ENCODE measurements at regions not wholly inside any gene's neighbourhood (a gene's known extent, or its start where the extent isn't known, plus 50 kb on each side); places are given as distances from the start of the nearest gene placed in this dataset.

- DNase-seq (ENCODE audit: low read depth) (no peak), FAIRE-seq (no peak)
- TF ChIP-seq EZH2 (IDR thresholded peaks at IDR 0.05; ENCODE audit: insufficient read depth, low read length) = no peak
- TF ChIP-seq CTCF (IDR thresholded peaks at IDR 0.05; ENCODE audit: insufficient read depth, low read depth, low read length) = no peak
- H3K27me3 Mint-ChIP-seq (ENCODE audit: low read depth, unreplicated experiment) = no peaks in the 10 kb centered on the region
- Histone ChIP-seq H2AFZ (ENCODE audit: low read depth, low read length) (no peak overlapping the region), H3K27ac (ENCODE audit: low read depth, low read length) (no peak overlapping the region), H3K9ac (ENCODE audit: low read length) (no peak overlapping the region), H3K9me3 (ENCODE audit: insufficient read depth, low read depth, low read length) (no peaks in the 10 kb centered on the region), H3K36me3 (ENCODE audit: insufficient read depth, low read length) (no peaks in the 10 kb centered on the region), H3K79me2 (ENCODE audit: insufficient read depth, low read length) (no peaks in the 10 kb centered on the region), H3K4me2 (ENCODE audit: low read length) (no peak overlapping the region), H3K4me3 (ENCODE audit: insufficient read depth, low read depth, low read length) (no peak overlapping the region), H3K27me3 (ENCODE audit: insufficient read depth, low read length) (no peaks in the 10 kb centered on the region), H4K20me1 (ENCODE audit: insufficient read depth, low read length) (no peaks in the 10 kb centered on the region), H3K4me1 (ENCODE audit: insufficient read depth, low read length) (no peaks in the 10 kb centered on the region)
- H3K27ac Mint-ChIP-seq (ENCODE audit: unreplicated experiment) = no peak overlapping the region
- no peaks in the 10 kb centered on the region for H3K36me3 Mint-ChIP-seq (ENCODE audit: low read depth, unreplicated experiment)
- H3K4me3 Mint-ChIP-seq (ENCODE audit: unreplicated experiment) = no peak overlapping the region
- H3K4me1 Mint-ChIP-seq (ENCODE audit: low read depth, unreplicated experiment) = peaks cover 20% of the 10 kb centered on the region
- H3K9me3 Mint-ChIP-seq (ENCODE audit: unreplicated experiment) = no peaks in the 10 kb centered on the region
Measured at GRCh38 chr6:150692604-150693003, 92.9 kb downstream of the PLEKHG1 start.

- H3K79me2 ChIP-seq (ENCODE audit: insufficient read depth, low read length) = no peaks in the 10 kb centered on the region
- no peaks in the 10 kb centered on the region for H4K20me1 ChIP-seq (ENCODE audit: insufficient read depth, low read length)
- H3K9me3 ChIP-seq (ENCODE audit: insufficient read depth, low read depth, low read length) = no peaks in the 10 kb centered on the region
- FAIRE-seq = no peak
- H3K36me3 ChIP-seq (ENCODE audit: insufficient read depth, low read length) = no peaks in the 10 kb centered on the region
- H2AFZ ChIP-seq (ENCODE audit: low read depth, low read length) = no peak overlapping the region
- H3K27ac ChIP-seq (ENCODE audit: low read depth, low read length) = no peak overlapping the region
- H3K36me3 Mint-ChIP-seq (ENCODE audit: low read depth, unreplicated experiment) = no peaks in the 10 kb centered on the region
- H3K4me2 ChIP-seq (ENCODE audit: low read length) = no peak overlapping the region
- no peaks in the 10 kb centered on the region for H3K27me3 Mint-ChIP-seq (ENCODE audit: low read depth, unreplicated experiment)
- H3K4me3 Mint-ChIP-seq (ENCODE audit: unreplicated experiment) = no peak overlapping the region
- no peaks in the 10 kb centered on the region for H3K27me3 ChIP-seq (ENCODE audit: insufficient read depth, low read length)
- no peak overlapping the region for H3K9ac ChIP-seq (ENCODE audit: low read length)
- H3K4me1 Mint-ChIP-seq (ENCODE audit: low read depth, unreplicated experiment) = peaks cover 20% of the 10 kb centered on the region
- no peak for DNase-seq (ENCODE audit: low read depth)
- TF ChIP-seq CTCF (IDR thresholded peaks at IDR 0.05; ENCODE audit: insufficient read depth, low read depth, low read length) (no peak), EZH2 (IDR thresholded peaks at IDR 0.05; ENCODE audit: insufficient read depth, low read length) (no peak)
- H3K27ac Mint-ChIP-seq (ENCODE audit: unreplicated experiment) = no peak overlapping the region
- H3K4me3 ChIP-seq (ENCODE audit: insufficient read depth, low read depth, low read length) = no peak overlapping the region
- H3K4me1 ChIP-seq (ENCODE audit: insufficient read depth, low read length) = no peaks in the 10 kb centered on the region
- H3K9me3 Mint-ChIP-seq (ENCODE audit: unreplicated experiment) = no peaks in the 10 kb centered on the region
Measured at GRCh38 chr6:150694889-150695288, 95.2 kb downstream of the PLEKHG1 start.

GRCh38 chr6:150695652-150696051, 96.0 kb downstream of the PLEKHG1 start:
- TF ChIP-seq EZH2 (IDR thresholded peaks at IDR 0.05; ENCODE audit: insufficient read depth, low read length) (no peak), CTCF (IDR thresholded peaks at IDR 0.05; ENCODE audit: insufficient read depth, low read depth, low read length) (no peak)

More at GRCh38 chr6:150695652-150696051, 96.0 kb downstream of the PLEKHG1 start:
- Mint-ChIP-seq H3K27ac (ENCODE audit: unreplicated experiment) (no peak overlapping the region), H3K9me3 (ENCODE audit: unreplicated experiment) (no peaks in the 10 kb centered on the region), H3K4me3 (ENCODE audit: unreplicated experiment) (no peak overlapping the region), H3K4me1 (ENCODE audit: low read depth, unreplicated experiment) (peaks cover 18% of the 10 kb centered on the region), H3K27me3 (ENCODE audit: low read depth, unreplicated experiment) (no peaks in the 10 kb centered on the region), H3K36me3 (ENCODE audit: low read depth, unreplicated experiment) (no peaks in the 10 kb centered on the region)
- DNase-seq (ENCODE audit: low read depth) (no peak), FAIRE-seq (no peak)
- no peaks in the 10 kb centered on the region for H3K9me3 ChIP-seq (ENCODE audit: insufficient read depth, low read depth, low read length)
- H3K9ac ChIP-seq (ENCODE audit: low read length) = no peak overlapping the region
- H2AFZ ChIP-seq (ENCODE audit: low read depth, low read length) = no peak overlapping the region
- H3K79me2 ChIP-seq (ENCODE audit: insufficient read depth, low read length) = no peaks in the 10 kb centered on the region
- H3K27ac ChIP-seq (ENCODE audit: low read depth, low read length) = no peak overlapping the region
- H3K4me1 ChIP-seq (ENCODE audit: insufficient read depth, low read length) = no peaks in the 10 kb centered on the region
- H3K4me2 ChIP-seq (ENCODE audit: low read length) = no peak overlapping the region
- no peak overlapping the region for H3K4me3 ChIP-seq (ENCODE audit: insufficient read depth, low read depth, low read length)
- H3K27me3 ChIP-seq (ENCODE audit: insufficient read depth, low read length) = no peaks in the 10 kb centered on the region
- no peaks in the 10 kb centered on the region for H3K36me3 ChIP-seq (ENCODE audit: insufficient read depth, low read length)
- no peaks in the 10 kb centered on the region for H4K20me1 ChIP-seq (ENCODE audit: insufficient read depth, low read length)
